Ascending aorta (tissue), 2 donors: ENCODE measurements at regions not wholly inside any gene's neighbourhood (a gene's known extent, or its start where the extent isn't known, plus 50 kb on each side); places are given as distances from the start of the nearest gene placed in this dataset.

ENCODE experiments used
- DNase-seq, 2 donors: peaks; one replicate each; pipeline ENCODE4 v3.0.0-alpha.2; 2019; ENCODE audit warnings: low spot score in 2 of 2
- H3K27ac ChIP-seq, 2 donors: fragments of 200-600 bp; sonication (generic); one replicate each; pipeline ENCODE4 v1.5.1; 2016 to 2017; ENCODE audit warnings: mild to moderate bottlenecking in 1 of 2
- H3K27me3 ChIP-seq: fragments of 200-600 bp; sonication (generic); one replicate; pipeline ENCODE4 v1.5.1; 2017
- H3K36me3 ChIP-seq, 2 donors: fragments of 200-600 bp; sonication (generic); one replicate each; pipeline ENCODE4 v1.5.1; 2016
- H3K4me1 ChIP-seq, 2 donors: fragments of 200-600 bp; sonication (generic); one replicate each; pipeline ENCODE4 v1.5.1; 2016 to 2017; ENCODE audit warnings: mild to moderate bottlenecking in 1 of 2
- H3K4me3 ChIP-seq, 2 donors: fragments of 200-600 bp; sonication (generic); one replicate each; pipeline ENCODE4 v1.5.1; 2016 to 2017; ENCODE audit warnings: mild to moderate bottlenecking in 1 of 2
- H3K9me3 ChIP-seq, 2 donors: fragments of 200-600 bp; sonication (generic); one replicate each; pipeline ENCODE4 v1.5.1; 2016
- CTCF ChIP-seq, 3 experiments: fragments of 200-600 bp in 2 of 3; fragments of 450-650 bp in 1 of 3; sonication (generic) in 2 of 3; IDR thresholded peaks; one replicate each; pipeline ENCODE4 v1.5.1; 2016 to 2019; ENCODE audit warnings: antibody characterized with exemption in 3 of 3, mild to moderate bottlenecking in 1 of 3, moderate library complexity in 1 of 3
- intact Hi-C: fragments of 100-400 bp; cut with DNase I; formaldehyde crosslinking; loops from one replicate; pipeline ENCODE4 v1.15.1; 2023

GRCh38 chr4:36763814-36764213, 480.7 kb upstream of the NWD2 start:
- no peak for TF ChIP-seq CTCF (IDR thresholded peaks at IDR 0.05)
- no peak overlapping the region for H3K4me3 ChIP-seq
- DNase-seq = no peak
- H3K36me3 ChIP-seq = no peaks in the 10 kb centered on the region
- H3K27ac ChIP-seq = no peak overlapping the region
- no peaks in the 10 kb centered on the region for H3K27me3 ChIP-seq
- intact Hi-C loops = no loop called here
- no peaks in the 10 kb centered on the region for H3K9me3 ChIP-seq
- no peaks in the 10 kb centered on the region for H3K4me1 ChIP-seq

- no peaks in the 10 kb centered on the region for H3K27me3 ChIP-seq
- intact Hi-C loops = no loop called here
These were observed 476.9 kb upstream of the NWD2 start for GRCh38 chr4:36767596-36767995.

GRCh38 chr4:36771411-36772153, 473.0 kb upstream of the NWD2 start:
- Histone ChIP-seq H3K36me3 (no peaks in the 10 kb centered on the region), H3K9me3 (no peaks in the 10 kb centered on the region), H3K4me3 (no peak overlapping the region), H3K27me3 (no peaks in the 10 kb centered on the region), H3K27ac (no peak overlapping the region), H3K4me1 (no peaks in the 10 kb centered on the region)
- DNase-seq = no peak
- no peak for TF ChIP-seq CTCF (IDR thresholded peaks at IDR 0.05)
- intact Hi-C loops = no loop called here

More at GRCh38 chr4:36767596-36767995, 476.9 kb upstream of the NWD2 start:
- H3K9me3 ChIP-seq = no peaks in the 10 kb centered on the region
- H3K36me3 ChIP-seq = no peaks in the 10 kb centered on the region
- H3K27ac ChIP-seq = no peak overlapping the region
- H3K4me1 ChIP-seq = no peaks in the 10 kb centered on the region
- H3K4me3 ChIP-seq = no peak overlapping the region
- no peak for TF ChIP-seq CTCF (IDR thresholded peaks at IDR 0.05)
- no peak for DNase-seq

- Histone ChIP-seq H3K4me1 (no peaks in the 10 kb centered on the region), H3K27ac (no peak overlapping the region), H3K36me3 (no peaks in the 10 kb centered on the region), H3K27me3 (no peaks in the 10 kb centered on the region), H3K4me3 (no peak overlapping the region), H3K9me3 (no peaks in the 10 kb centered on the region)
- TF ChIP-seq CTCF (IDR thresholded peaks at IDR 0.05) = no peak
- no peak for DNase-seq
- intact Hi-C loops = no loop called here
These were observed 472.4 kb upstream of the NWD2 start for GRCh38 chr4:36772154-36772516.

GRCh38 chr4:36773467-36773866, 471.1 kb upstream of the NWD2 start:
- intact Hi-C loops = no loop called here
- Histone ChIP-seq H3K4me3 (no peak overlapping the region), H3K36me3 (no peaks in the 10 kb centered on the region), H3K27ac (no peak overlapping the region), H3K27me3 (no peaks in the 10 kb centered on the region), H3K4me1 (no peaks in the 10 kb centered on the region), H3K9me3 (no peaks in the 10 kb centered on the region)
- no peak for TF ChIP-seq CTCF (IDR thresholded peaks at IDR 0.05)
- no peak for DNase-seq

- intact Hi-C loops = no loop called here
- no peak overlapping the region for H3K27ac ChIP-seq
- DNase-seq = no peak
- H3K27me3 ChIP-seq = no peaks in the 10 kb centered on the region
- H3K4me1 ChIP-seq = no peaks in the 10 kb centered on the region
- no peaks in the 10 kb centered on the region for H3K9me3 ChIP-seq
- no peak overlapping the region for H3K4me3 ChIP-seq
- TF ChIP-seq CTCF (IDR thresholded peaks at IDR 0.05) = no peak
- no peaks in the 10 kb centered on the region for H3K36me3 ChIP-seq
These were observed 469.0 kb upstream of the NWD2 start for GRCh38 chr4:36775544-36775943.
